ENCODE measurements at regions not wholly inside any gene's neighbourhood (a gene's known extent, or its start where the extent isn't known, plus 50 kb on each side); places are given as distances from the start of the nearest gene placed in this dataset.

- TF ChIP-seq, protein P1, sequence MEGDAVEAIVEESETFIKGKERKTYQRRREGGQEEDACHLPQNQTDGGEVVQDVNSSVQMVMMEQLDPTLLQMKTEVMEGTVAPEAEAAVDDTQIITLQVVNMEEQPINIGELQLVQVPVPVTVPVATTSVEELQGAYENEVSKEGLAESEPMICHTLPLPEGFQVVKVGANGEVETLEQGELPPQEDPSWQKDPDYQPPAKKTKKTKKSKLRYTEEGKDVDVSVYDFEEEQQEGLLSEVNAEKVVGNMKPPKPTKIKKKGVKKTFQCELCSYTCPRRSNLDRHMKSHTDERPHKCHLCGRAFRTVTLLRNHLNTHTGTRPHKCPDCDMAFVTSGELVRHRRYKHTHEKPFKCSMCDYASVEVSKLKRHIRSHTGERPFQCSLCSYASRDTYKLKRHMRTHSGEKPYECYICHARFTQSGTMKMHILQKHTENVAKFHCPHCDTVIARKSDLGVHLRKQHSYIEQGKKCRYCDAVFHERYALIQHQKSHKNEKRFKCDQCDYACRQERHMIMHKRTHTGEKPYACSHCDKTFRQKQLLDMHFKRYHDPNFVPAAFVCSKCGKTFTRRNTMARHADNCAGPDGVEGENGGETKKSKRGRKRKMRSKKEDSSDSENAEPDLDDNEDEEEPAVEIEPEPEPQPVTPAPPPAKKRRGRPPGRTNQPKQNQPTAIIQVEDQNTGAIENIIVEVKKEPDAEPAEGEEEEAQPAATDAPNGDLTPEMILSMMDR (IDR thresholded peaks at IDR 0.05): no peak
- TF ChIP-seq POLR2A (IDR thresholded peaks at IDR 0.05; ENCODE audit: low read depth): no peak
Observed at GRCh38 chr4:83832110-83832825, 296.4 kb downstream of the GPAT3 start.
